ENCODE measurements at regions not wholly inside any gene's neighbourhood (a gene's known extent, or its start where the extent isn't known, plus 50 kb on each side); places are given as distances from the start of the nearest gene placed in this dataset.
"Not testable (repeated sequence)": the region's sequence is repeated elsewhere in the genome, so short reads cannot be mapped to it uniquely, and the experiment has no call there.

- no peak for TF ChIP-seq CTCF (IDR thresholded peaks at IDR 0.05; ENCODE audit: insufficient read depth, low read depth, low read length)
- H3K4me3 ChIP-seq (ENCODE audit: low read depth, low read length): no peak overlapping the region
- no peak for DNase-seq (ENCODE audit: low read depth)
Observed at GRCh38 chr17:27009087-27009486, 284.8 kb upstream of the WSB1 start.

GRCh38 chr17:27010138-27010537, 283.8 kb upstream of the WSB1 start:
- DNase-seq (ENCODE audit: low read depth); H3K4me3 ChIP-seq (ENCODE audit: low read depth, low read length): not testable (repeated sequence)

GRCh38 chr17:27030552-27030951, 263.4 kb upstream of the WSB1 start:
- H3K4me3 ChIP-seq (ENCODE audit: low read depth, low read length); DNase-seq (ENCODE audit: low read depth): not testable (repeated sequence)

GRCh38 chr17:27038676-27039075, 255.2 kb upstream of the WSB1 start:
- TF ChIP-seq CTCF (IDR thresholded peaks at IDR 0.05; ENCODE audit: insufficient read depth, low read depth, low read length): no peak
- no peak overlapping the region for H3K4me3 ChIP-seq (ENCODE audit: low read depth, low read length)
- DNase-seq (ENCODE audit: low read depth): no peak

- not testable (repeated sequence) for H3K4me3 ChIP-seq (ENCODE audit: low read depth, low read length); DNase-seq (ENCODE audit: low read depth)
Observed at GRCh38 chr17:27045039-27045438, 248.9 kb upstream of the WSB1 start.

GRCh38 chr17:27049104-27049784, 244.7 kb upstream of the WSB1 start:
- no peak for DNase-seq (ENCODE audit: low read depth)
- no peak overlapping the region for H3K4me3 ChIP-seq (ENCODE audit: low read depth, low read length)
- TF ChIP-seq CTCF (IDR thresholded peaks at IDR 0.05; ENCODE audit: insufficient read depth, low read depth, low read length): no peak

- no peak for DNase-seq (ENCODE audit: low read depth)
- TF ChIP-seq CTCF (IDR thresholded peaks at IDR 0.05; ENCODE audit: insufficient read depth, low read depth, low read length): no peak
- no peak overlapping the region for H3K4me3 ChIP-seq (ENCODE audit: low read depth, low read length)
Observed at GRCh38 chr17:27065588-27065987, 228.3 kb upstream of the WSB1 start.

GRCh38 chr17:27066315-27066714, 227.6 kb upstream of the WSB1 start:
- H3K4me3 ChIP-seq (ENCODE audit: low read depth, low read length): no peak overlapping the region
- DNase-seq (ENCODE audit: low read depth): no peak
- TF ChIP-seq CTCF (IDR thresholded peaks at IDR 0.05; ENCODE audit: insufficient read depth, low read depth, low read length): no peak

All from fibroblast of villous mesenchyme (primary cell).